UCSD-AML1 (cell line): ENCODE measurements at regions not wholly inside any gene's neighbourhood (a gene's known extent, or its start where the extent isn't known, plus 50 kb on each side); places are given as distances from the start of the nearest gene placed in this dataset.

ENCODE experiments used
- DNase-seq: peaks from one replicate; lab custom pipeline; 2025; ENCODE audit not compliant: unreplicated experiment; lab: John Stamatoyannopoulos, UW

GRCh38 chr5:96584712-96585111 lies 77.5 kb upstream of the CAST start:
- peak; percentile 13 for DNase-seq

GRCh38 chr5:96588539-96588938 lies 73.6 kb upstream of the CAST start:
- no peak for DNase-seq

GRCh38 chr5:96590796-96591195 lies 71.4 kb upstream of the CAST start:
- DNase-seq, result no peak

- DNase-seq, result no peak
Measured at GRCh38 chr5:96595300-96596090, 66.7 kb upstream of the CAST start.

- DNase-seq, result no peak
Measured at GRCh38 chr5:96597438-96598020, 64.6 kb upstream of the CAST start.

GRCh38 chr5:96601200-96601599 lies 61.0 kb upstream of the CAST start:
- DNase-seq, result no peak

GRCh38 chr5:96601715-96602244 lies 60.4 kb upstream of the CAST start:
- peak; percentile 16 for DNase-seq

GRCh38 chr5:96602776-96603175 lies 59.4 kb upstream of the CAST start:
- DNase-seq, result no peak

- DNase-seq, result no peak
Measured at GRCh38 chr5:96605144-96605837, 56.9 kb upstream of the CAST start.

- DNase-seq, result no peak
Measured at GRCh38 chr5:96609369-96609768, 52.8 kb upstream of the CAST start.

GRCh38 chr5:96610747-96611146 lies 51.4 kb upstream of the CAST start:
- DNase-seq, result no peak

GRCh38 chr5:96611946-96612345 lies 50.2 kb upstream of the CAST start:
- DNase-seq, result no peak
